T1000 (cell line): ENCODE measurements at regions not wholly inside any gene's neighbourhood (a gene's known extent, or its start where the extent isn't known, plus 50 kb on each side); places are given as distances from the start of the nearest gene placed in this dataset.
"Not testable (repeated sequence)": the region's sequence is repeated elsewhere in the genome, so short reads cannot be mapped to it uniquely, and the experiment has no call there.

ENCODE experiments used
- DNase-seq: peaks from one replicate; lab custom pipeline; 2025; ENCODE audit warnings: mixed read lengths; lab: John Stamatoyannopoulos, UW

GRCh38 chr2:145413261-145414030 lies 893.5 kb upstream of the ZEB2 start:
- DNase-seq: no peak

GRCh38 chr2:145412155-145412554 lies 892.2 kb upstream of the ZEB2 start:
- DNase-seq: no peak

- DNase-seq: no peak
Observed at GRCh38 chr2:145411493-145411892, 891.6 kb upstream of the ZEB2 start.

- DNase-seq: no peak
Observed at GRCh38 chr2:145410086-145410485, 890.2 kb upstream of the ZEB2 start.

GRCh38 chr2:145408980-145409379 lies 889.1 kb upstream of the ZEB2 start:
- DNase-seq: no peak

GRCh38 chr2:145404690-145405089 lies 884.8 kb upstream of the ZEB2 start:
- no peak for DNase-seq

GRCh38 chr2:145402706-145403277 lies 882.9 kb upstream of the ZEB2 start:
- no peak for DNase-seq

GRCh38 chr2:145399131-145399530 lies 879.2 kb upstream of the ZEB2 start:
- no peak for DNase-seq

GRCh38 chr2:145394181-145394580 lies 874.3 kb upstream of the ZEB2 start:
- DNase-seq: no peak

- no peak for DNase-seq
Observed at GRCh38 chr2:145386973-145387372, 867.1 kb upstream of the ZEB2 start.

- no peak for DNase-seq
Observed at GRCh38 chr2:145383961-145384360, 864.0 kb upstream of the ZEB2 start.

GRCh38 chr2:145380436-145381017 lies 860.6 kb upstream of the ZEB2 start:
- no peak for DNase-seq

- DNase-seq: no peak
Observed at GRCh38 chr2:145379934-145380333, 860.0 kb upstream of the ZEB2 start.

- DNase-seq: no peak
Observed at GRCh38 chr2:145374165-145374564, 854.2 kb upstream of the ZEB2 start.

- DNase-seq: not testable (repeated sequence)
Observed at GRCh38 chr2:145367334-145367733, 847.4 kb upstream of the ZEB2 start.

GRCh38 chr2:145366341-145366740 lies 846.4 kb upstream of the ZEB2 start:
- no peak for DNase-seq

GRCh38 chr2:145360129-145360790 lies 840.3 kb upstream of the ZEB2 start:
- DNase-seq: no peak

GRCh38 chr2:145359561-145359960 lies 839.6 kb upstream of the ZEB2 start:
- no peak for DNase-seq

GRCh38 chr2:145356056-145356455 lies 836.1 kb upstream of the ZEB2 start:
- DNase-seq: no peak

- no peak for DNase-seq
Observed at GRCh38 chr2:145352484-145352883, 832.6 kb upstream of the ZEB2 start.

- DNase-seq: no peak
Observed at GRCh38 chr2:145351864-145352425, 832.0 kb upstream of the ZEB2 start.

GRCh38 chr2:145350011-145350410 lies 830.1 kb upstream of the ZEB2 start:
- DNase-seq: no peak
